ENCODE measurements at regions not wholly inside any gene's neighbourhood (a gene's known extent, or its start where the extent isn't known, plus 50 kb on each side); places are given as distances from the start of the nearest gene placed in this dataset.
A peak's percentile ranks its signal among the peaks of the same experiment; 100 is the strongest.

- POLR2A ChIA-PET (ENCODE audit: unreplicated experiment): no interaction called here
- Histone ChIP-seq H3K79me2 (ENCODE audit: low read length) (no peaks in the 10 kb centered on the region), H4K20me1 (ENCODE audit: low read length) (no peaks in the 10 kb centered on the region), H3K27ac (ENCODE audit: low read length) (no peak overlapping the region), H2AFZ (ENCODE audit: low read length) (no peak overlapping the region), H3K36me3 (ENCODE audit: low read depth, low read length) (no peaks in the 10 kb centered on the region), H3K4me3 (ENCODE audit: low read length) (no peak overlapping the region), H3K4me1 (ENCODE audit: insufficient read depth, low read length) (peaks cover 28% of the 10 kb centered on the region), H3K9me3 (ENCODE audit: low read length) (no peaks in the 10 kb centered on the region), H3K4me2 (ENCODE audit: low read length) (no peak overlapping the region), H3F3A (ENCODE audit: low read length, unreplicated experiment) (no peaks in the 10 kb centered on the region), H3K27me3 (ENCODE audit: low read length) (no peaks in the 10 kb centered on the region), H3K9ac (ENCODE audit: low read length) (no peak overlapping the region), H3K9me2 (replicated peaks; ENCODE audit: low read length) (no peaks in the 10 kb centered on the region)
- intact Hi-C loops (cut with micrococcal nuclease): no loop called here
- no TSS peak for BruUV-seq (replicated peaks)
- CTCF ChIA-PET: no interaction called here
- DNase-seq: no peak
- no peak for TF ChIP-seq EZH2 (IDR thresholded peaks at IDR 0.05; ENCODE audit: low read length, unreplicated experiment)
- TF ChIP-seq EZH2phosphoT487 (IDR thresholded peaks at IDR 0.05; ENCODE audit: borderline replicate concordance, low read length): no peak
- TF ChIP-seq CTCF (conservative IDR thresholded peaks at IDR 0.05; ENCODE audit: low read depth, low read length): no peak
- no peak for ATAC-seq
Observed at GRCh38 chr10:3475367-3475766, 302.8 kb upstream of the PITRM1 start.

GRCh38 chr10:3474266-3474665 lies 301.7 kb upstream of the PITRM1 start:
- TF ChIP-seq EZH2phosphoT487 (IDR thresholded peaks at IDR 0.05; ENCODE audit: borderline replicate concordance, low read length) (no peak), CTCF (conservative IDR thresholded peaks at IDR 0.05; ENCODE audit: low read depth, low read length) (no peak), EZH2 (IDR thresholded peaks at IDR 0.05; ENCODE audit: low read length, unreplicated experiment) (no peak)

GRCh38 chr10:3473271-3473670 lies 300.7 kb upstream of the PITRM1 start:
- no peak for ATAC-seq
- BruUV-seq (replicated peaks): no TSS peak
- H3K27ac ChIP-seq (ENCODE audit: low read length): peak overlapping the region; percentile 63; the same call in 1 of the 2 replicates

More at GRCh38 chr10:3474266-3474665, 301.7 kb upstream of the PITRM1 start:
- DNase-seq: no peak
- Histone ChIP-seq H3K27me3 (ENCODE audit: low read length) (no peaks in the 10 kb centered on the region), H3K4me1 (ENCODE audit: insufficient read depth, low read length) (peaks cover 39% of the 10 kb centered on the region), H2AFZ (ENCODE audit: low read length) (no peak overlapping the region), H4K20me1 (ENCODE audit: low read length) (no peaks in the 10 kb centered on the region), H3K9me3 (ENCODE audit: low read length) (no peaks in the 10 kb centered on the region), H3F3A (ENCODE audit: low read length, unreplicated experiment) (no peaks in the 10 kb centered on the region), H3K4me2 (ENCODE audit: low read length) (no peak overlapping the region), H3K4me3 (ENCODE audit: low read length) (no peak overlapping the region), H3K36me3 (ENCODE audit: low read depth, low read length) (no peaks in the 10 kb centered on the region), H3K9me2 (replicated peaks; ENCODE audit: low read length) (no peaks in the 10 kb centered on the region), H3K27ac (ENCODE audit: low read length) (no peak overlapping the region), H3K79me2 (ENCODE audit: low read length) (no peaks in the 10 kb centered on the region), H3K9ac (ENCODE audit: low read length) (no peak overlapping the region)
- BruUV-seq (replicated peaks): no TSS peak
- CTCF ChIA-PET: no interaction called here
- intact Hi-C loops (cut with micrococcal nuclease): no loop called here
- ATAC-seq: no peak
- POLR2A ChIA-PET (ENCODE audit: unreplicated experiment): no interaction called here

More at GRCh38 chr10:3473271-3473670, 300.7 kb upstream of the PITRM1 start:
- Histone ChIP-seq H3K27me3 (ENCODE audit: low read length) (no peaks in the 10 kb centered on the region), H2AFZ (ENCODE audit: low read length) (no peak overlapping the region), H3F3A (ENCODE audit: low read length, unreplicated experiment) (no peaks in the 10 kb centered on the region), H3K4me1 (ENCODE audit: insufficient read depth, low read length) (peaks cover 48% of the 10 kb centered on the region), H3K36me3 (ENCODE audit: low read depth, low read length) (no peaks in the 10 kb centered on the region), H3K9ac (ENCODE audit: low read length) (no peak overlapping the region), H3K4me3 (ENCODE audit: low read length) (no peak overlapping the region), H3K79me2 (ENCODE audit: low read length) (no peaks in the 10 kb centered on the region), H3K4me2 (ENCODE audit: low read length) (peak overlapping the region; percentile 63; the same call in 1 of the 2 replicates), H3K9me2 (replicated peaks; ENCODE audit: low read length) (no peaks in the 10 kb centered on the region), H4K20me1 (ENCODE audit: low read length) (no peaks in the 10 kb centered on the region), H3K9me3 (ENCODE audit: low read length) (no peaks in the 10 kb centered on the region)
- DNase-seq: no peak
- no peak for TF ChIP-seq CTCF (conservative IDR thresholded peaks at IDR 0.05; ENCODE audit: low read depth, low read length)
- no peak for TF ChIP-seq EZH2 (IDR thresholded peaks at IDR 0.05; ENCODE audit: low read length, unreplicated experiment)
- TF ChIP-seq EZH2phosphoT487 (IDR thresholded peaks at IDR 0.05; ENCODE audit: borderline replicate concordance, low read length): no peak
- intact Hi-C loops (cut with micrococcal nuclease): no loop called here
- POLR2A ChIA-PET (ENCODE audit: unreplicated experiment): interaction anchor here (0.6 to 1.0 kb wide), 2 partner anchors 65 to 312 kb away, joined by 3 to 8 read pairs; partner anchors contain the start of gene KLF6
- CTCF ChIA-PET: no interaction called here

Measured in PC-3 (cell line).